GM12865 (cell line): ENCODE measurements at regions not wholly inside any gene's neighbourhood (a gene's known extent, or its start where the extent isn't known, plus 50 kb on each side); places are given as distances from the start of the nearest gene placed in this dataset.

Experiments used
- DNase-seq: peaks from one replicate; pipeline ENCODE4 v3.0.0; 2010; ENCODE audit warnings: low read depth
- H3K4me3 ChIP-seq: 2 replicates; pipeline ENCODE4 v1.5.1; 2011; ENCODE audit warnings: mild to moderate bottlenecking, low read depth, low read length, control low read depth
- TF ChIP-seq, protein P1 (sequence below): IDR thresholded peaks from 2 replicates; pipeline ENCODE4 v1.5.1; 2011; ENCODE audit warnings: low read length, control low read depth, low read depth, inconsistent platforms; ENCODE audit not compliant: insufficient read depth; ENCODE audit errors: missing control alignments

DNA sequence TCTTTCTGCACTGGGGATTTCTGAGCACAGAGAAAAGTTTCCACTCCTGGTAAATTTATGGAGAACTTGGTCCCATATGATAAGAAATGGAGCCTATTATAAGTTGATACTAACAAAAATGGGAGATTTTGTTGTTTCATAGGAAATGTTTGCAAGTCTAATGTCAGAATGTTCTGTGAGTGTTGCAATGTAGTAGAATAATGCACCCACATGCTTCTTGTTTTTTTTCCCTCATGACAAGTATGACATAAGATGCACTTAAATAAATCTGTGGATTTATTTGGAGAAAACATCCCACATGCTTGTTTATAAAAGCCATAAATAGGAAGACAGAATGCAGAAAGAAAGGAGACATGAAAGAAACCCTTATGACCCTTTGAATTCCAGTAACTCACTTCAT lies 50.8 kb upstream of the KCNJ6 start:
- no peak overlapping the region for H3K4me3 ChIP-seq
- TF ChIP-seq, protein P1, sequence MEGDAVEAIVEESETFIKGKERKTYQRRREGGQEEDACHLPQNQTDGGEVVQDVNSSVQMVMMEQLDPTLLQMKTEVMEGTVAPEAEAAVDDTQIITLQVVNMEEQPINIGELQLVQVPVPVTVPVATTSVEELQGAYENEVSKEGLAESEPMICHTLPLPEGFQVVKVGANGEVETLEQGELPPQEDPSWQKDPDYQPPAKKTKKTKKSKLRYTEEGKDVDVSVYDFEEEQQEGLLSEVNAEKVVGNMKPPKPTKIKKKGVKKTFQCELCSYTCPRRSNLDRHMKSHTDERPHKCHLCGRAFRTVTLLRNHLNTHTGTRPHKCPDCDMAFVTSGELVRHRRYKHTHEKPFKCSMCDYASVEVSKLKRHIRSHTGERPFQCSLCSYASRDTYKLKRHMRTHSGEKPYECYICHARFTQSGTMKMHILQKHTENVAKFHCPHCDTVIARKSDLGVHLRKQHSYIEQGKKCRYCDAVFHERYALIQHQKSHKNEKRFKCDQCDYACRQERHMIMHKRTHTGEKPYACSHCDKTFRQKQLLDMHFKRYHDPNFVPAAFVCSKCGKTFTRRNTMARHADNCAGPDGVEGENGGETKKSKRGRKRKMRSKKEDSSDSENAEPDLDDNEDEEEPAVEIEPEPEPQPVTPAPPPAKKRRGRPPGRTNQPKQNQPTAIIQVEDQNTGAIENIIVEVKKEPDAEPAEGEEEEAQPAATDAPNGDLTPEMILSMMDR: no peak

DNA sequence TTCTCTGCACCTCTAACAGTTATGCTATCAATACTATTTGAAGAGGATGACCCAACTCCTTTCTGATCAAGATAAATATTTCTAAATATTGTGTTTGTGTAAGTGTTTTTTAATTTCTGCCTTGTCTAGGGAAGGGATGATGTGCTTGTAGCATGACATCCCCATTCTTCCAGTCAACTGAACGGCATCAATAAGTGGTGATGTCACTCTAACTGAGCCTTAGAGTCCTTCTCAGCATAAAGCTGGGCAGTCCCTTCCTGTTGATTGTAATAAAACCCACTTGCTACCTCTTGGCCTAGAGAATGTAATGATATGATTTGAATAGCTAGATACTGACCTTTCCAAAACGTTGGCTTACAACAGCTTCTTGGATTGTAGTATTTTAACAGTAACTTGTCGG lies 52.5 kb upstream of the KCNJ6 start:
- DNase-seq: no peak
- TF ChIP-seq, protein P1: no peak
- H3K4me3 ChIP-seq: no peak overlapping the region

More for the DNA sequence above, 50.8 kb upstream of the KCNJ6 start:
- DNase-seq: no peak

DNA sequence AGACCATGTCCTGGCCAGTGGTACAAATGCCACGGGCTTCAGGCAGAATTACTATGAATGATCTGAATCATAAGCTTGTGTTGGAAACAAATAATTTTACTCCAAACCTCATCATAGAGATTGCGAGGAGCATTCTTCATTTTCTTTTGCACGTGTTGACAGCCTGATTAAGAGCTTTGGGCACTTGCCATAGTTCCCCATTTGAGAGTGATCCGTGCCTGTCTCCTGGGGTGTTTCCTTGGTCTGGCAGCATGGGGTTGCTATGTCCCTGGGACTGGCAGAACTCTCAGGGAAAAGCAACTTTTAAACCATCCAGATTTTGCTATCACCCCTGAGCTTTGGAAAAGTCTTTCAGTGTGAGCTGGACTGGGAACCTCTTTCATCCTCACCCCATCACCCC lies 54.3 kb upstream of the KCNJ6 start:
- DNase-seq: no peak
- TF ChIP-seq, protein P1: no peak
- no peak overlapping the region for H3K4me3 ChIP-seq

DNA sequence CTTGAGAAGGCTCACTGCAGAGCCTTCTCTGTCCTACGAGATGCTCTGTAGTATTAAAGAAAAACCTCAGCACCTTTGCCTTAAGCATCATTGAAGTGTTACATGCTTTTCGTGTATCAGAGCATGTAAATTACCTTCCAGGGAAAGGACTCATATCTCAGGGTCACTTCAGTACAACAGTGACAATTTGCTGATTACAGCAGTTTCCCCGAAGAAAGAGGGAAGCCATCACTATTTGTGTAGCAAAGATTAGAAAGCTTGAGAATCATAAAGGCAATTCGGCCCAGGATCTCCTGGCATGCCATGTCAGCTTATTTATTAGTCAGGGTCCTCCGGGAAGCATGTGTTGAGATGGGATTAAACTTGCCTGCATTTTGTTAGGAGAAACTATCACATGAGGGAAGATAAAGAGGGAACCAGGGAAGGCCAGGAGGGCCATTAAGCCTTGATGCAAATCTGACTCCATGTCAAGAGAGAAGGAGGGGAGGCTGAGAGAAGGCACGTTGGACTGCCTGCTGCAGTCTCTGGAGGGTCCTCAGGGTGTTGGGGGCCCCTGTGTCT lies 55.2 kb upstream of the KCNJ6 start:
- H3K4me3 ChIP-seq: no peak overlapping the region
- TF ChIP-seq, protein P1: no peak
- DNase-seq: no peak

DNA sequence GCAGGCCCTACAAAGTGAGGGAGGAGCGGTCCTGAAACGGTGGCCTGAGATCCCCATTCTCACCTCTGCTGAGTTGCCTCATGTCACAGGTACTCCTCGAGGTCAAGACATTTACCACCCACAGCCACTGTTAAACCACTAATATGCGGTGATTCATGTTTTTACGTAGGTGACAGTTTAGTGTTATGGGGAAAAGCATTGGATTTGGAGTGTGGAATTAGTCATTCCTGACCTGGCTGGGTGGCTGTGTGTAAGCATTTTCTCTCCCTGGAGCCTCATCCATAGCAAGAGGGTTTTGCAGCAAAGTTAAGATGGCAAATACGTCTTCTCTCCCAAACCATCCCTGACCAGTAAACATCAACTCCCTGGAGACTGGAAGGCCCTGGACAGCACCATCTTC lies 57.8 kb upstream of the KCNJ6 start:
- TF ChIP-seq, protein P1: no peak
- DNase-seq: no peak
- no peak overlapping the region for H3K4me3 ChIP-seq

DNA sequence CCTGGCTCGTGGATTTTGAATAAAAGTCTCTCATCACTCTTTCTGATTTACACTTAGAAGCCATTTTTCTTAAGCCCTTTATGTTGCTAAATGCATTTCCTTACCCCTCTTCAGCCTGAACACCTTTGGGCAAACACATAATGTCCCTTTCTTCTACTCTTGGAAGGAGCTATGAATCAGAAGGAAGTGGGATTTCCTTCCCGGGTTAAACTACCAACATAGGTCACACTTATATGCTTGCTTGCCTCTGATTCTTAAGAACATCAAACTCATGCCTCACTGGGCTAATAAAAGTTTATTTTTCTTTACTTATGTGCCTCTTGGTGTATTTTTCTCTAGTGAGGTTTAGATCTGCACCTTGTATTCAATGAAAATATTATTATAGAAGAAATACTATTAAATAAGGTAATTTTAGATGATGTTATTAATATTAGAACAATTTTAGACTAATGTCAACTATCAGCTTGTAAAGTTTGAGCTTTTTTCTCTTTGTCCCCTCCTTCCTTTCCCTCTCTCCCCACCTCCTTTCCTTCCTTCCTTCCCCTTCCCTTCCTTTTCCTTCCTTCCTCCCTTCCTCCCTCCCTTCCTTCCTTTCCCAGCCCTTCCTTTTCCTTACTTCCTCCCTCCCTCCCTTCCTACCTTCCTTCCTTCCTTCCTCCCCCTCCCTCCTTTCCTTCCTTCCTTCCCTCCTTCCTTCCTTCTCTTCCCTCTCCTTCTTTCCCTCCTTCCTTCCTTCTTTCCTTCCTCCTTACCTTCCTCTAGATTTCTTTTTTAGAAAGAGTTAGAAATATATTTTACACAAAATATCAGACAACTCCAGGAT lies 66.5 kb upstream of the KCNJ6 start:
- H3K4me3 ChIP-seq: no peak overlapping the region
- DNase-seq: no peak
- TF ChIP-seq, protein P1: no peak
